ENCODE measurements at regions not wholly inside any gene's neighbourhood (a gene's known extent, or its start where the extent isn't known, plus 50 kb on each side); places are given as distances from the start of the nearest gene placed in this dataset.

DNA sequence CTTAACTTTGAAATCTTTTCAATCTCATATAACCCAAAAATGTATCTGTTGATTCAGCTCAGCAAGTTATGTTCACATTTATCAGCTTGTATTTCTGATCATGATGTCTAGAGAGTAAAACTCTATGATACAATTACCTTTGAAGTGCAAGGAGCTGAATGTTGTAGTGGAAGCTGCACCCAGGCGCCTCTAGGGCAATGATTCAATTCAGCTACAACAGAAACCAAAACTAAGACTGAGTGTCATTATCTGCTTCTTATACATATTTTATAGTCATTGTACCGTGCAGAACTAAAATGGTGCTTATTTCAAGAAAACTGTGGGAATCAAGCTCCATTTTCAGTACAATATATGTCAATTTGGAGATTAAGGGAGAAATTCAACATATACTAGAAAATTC is 1237.5 kb downstream of the ZPLD1 start:
- no peaks in the 10 kb centered on the region for H3F3A ChIP-seq (ENCODE audit: low read depth)
- no peaks in the 10 kb centered on the region for H3K27me3 ChIP-seq
- Mint-ChIP-seq H3K36me3 (no peaks in the 10 kb centered on the region), H3K27me3 (ENCODE audit: insufficient read depth, low read depth) (no peaks in the 10 kb centered on the region), H3K4me3 (no peak overlapping the region), H3K4me1 (no peaks in the 10 kb centered on the region), H3K27ac (no peak overlapping the region), H3K9me3 (no peaks in the 10 kb centered on the region)
- H3K4me2 ChIP-seq: no peak overlapping the region
- no peaks in the 10 kb centered on the region for H3K9me3 ChIP-seq (ENCODE audit: low read depth)
- H3K4me1 ChIP-seq: no peaks in the 10 kb centered on the region
- no peak for DNase-seq (ENCODE audit: low spot score)
- no peak overlapping the region for H3K9ac ChIP-seq
- H3K27ac ChIP-seq: no peak overlapping the region
- H2AFZ ChIP-seq (replicated peaks): no peak overlapping the region
- H3K4me3 ChIP-seq: no peak overlapping the region
- no peaks in the 10 kb centered on the region for H3K36me3 ChIP-seq
- TF ChIP-seq EZH2phosphoT487 (IDR thresholded peaks at IDR 0.05): no peak
- no peak for TF ChIP-seq CTCF (IDR thresholded peaks at IDR 0.05)
- TF ChIP-seq EZH2 (IDR thresholded peaks at IDR 0.05): no peak
- H4K20me1 ChIP-seq (ENCODE audit: low read depth): no peaks in the 10 kb centered on the region
- H3K79me2 ChIP-seq (ENCODE audit: low read depth): no peaks in the 10 kb centered on the region

GRCh38 chr3:103684904-103685303 is 1250.1 kb downstream of the ZPLD1 start:
- no peak for DNase-seq (ENCODE audit: low spot score)
- TF ChIP-seq CTCF (IDR thresholded peaks at IDR 0.05) (no peak), EZH2phosphoT487 (IDR thresholded peaks at IDR 0.05) (no peak), EZH2 (IDR thresholded peaks at IDR 0.05) (no peak)
- H3K9me3 Mint-ChIP-seq: no peaks in the 10 kb centered on the region
- Histone ChIP-seq H3K4me1 (no peaks in the 10 kb centered on the region), H2AFZ (replicated peaks) (no peak overlapping the region), H3K27me3 (no peaks in the 10 kb centered on the region), H3K9me3 (ENCODE audit: low read depth) (no peaks in the 10 kb centered on the region), H3K27ac (no peak overlapping the region), H4K20me1 (ENCODE audit: low read depth) (no peaks in the 10 kb centered on the region), H3K4me2 (no peak overlapping the region), H3K36me3 (no peaks in the 10 kb centered on the region), H3F3A (ENCODE audit: low read depth) (no peaks in the 10 kb centered on the region), H3K4me3 (no peak overlapping the region), H3K79me2 (ENCODE audit: low read depth) (no peaks in the 10 kb centered on the region), H3K9ac (no peak overlapping the region)
- peaks cover 4% of the 10 kb centered on the region for H3K27me3 Mint-ChIP-seq (ENCODE audit: insufficient read depth, low read depth)
- no peak overlapping the region for H3K4me3 Mint-ChIP-seq
- H3K27ac Mint-ChIP-seq: no peak overlapping the region
- no peaks in the 10 kb centered on the region for H3K36me3 Mint-ChIP-seq
- peaks cover 2% of the 10 kb centered on the region for H3K4me1 Mint-ChIP-seq

GRCh38 chr3:103685939-103686338 is 1251.1 kb downstream of the ZPLD1 start:
- Histone ChIP-seq H2AFZ (replicated peaks) (no peak overlapping the region), H3K27ac (no peak overlapping the region), H3K36me3 (no peaks in the 10 kb centered on the region), H3K4me1 (no peaks in the 10 kb centered on the region), H3K79me2 (ENCODE audit: low read depth) (no peaks in the 10 kb centered on the region), H3K27me3 (no peaks in the 10 kb centered on the region), H3K4me3 (no peak overlapping the region), H4K20me1 (ENCODE audit: low read depth) (no peaks in the 10 kb centered on the region), H3K9ac (no peak overlapping the region), H3K9me3 (ENCODE audit: low read depth) (no peaks in the 10 kb centered on the region), H3F3A (ENCODE audit: low read depth) (no peaks in the 10 kb centered on the region), H3K4me2 (no peak overlapping the region)
- TF ChIP-seq CTCF (IDR thresholded peaks at IDR 0.05): no peak
- no peaks in the 10 kb centered on the region for H3K9me3 Mint-ChIP-seq
- H3K27me3 Mint-ChIP-seq (ENCODE audit: insufficient read depth, low read depth): peaks cover 4% of the 10 kb centered on the region
- no peaks in the 10 kb centered on the region for H3K36me3 Mint-ChIP-seq
- no peak overlapping the region for H3K27ac Mint-ChIP-seq
- no peak for DNase-seq (ENCODE audit: low spot score)
- H3K4me1 Mint-ChIP-seq: peaks cover 2% of the 10 kb centered on the region
- no peak overlapping the region for H3K4me3 Mint-ChIP-seq

DNA sequence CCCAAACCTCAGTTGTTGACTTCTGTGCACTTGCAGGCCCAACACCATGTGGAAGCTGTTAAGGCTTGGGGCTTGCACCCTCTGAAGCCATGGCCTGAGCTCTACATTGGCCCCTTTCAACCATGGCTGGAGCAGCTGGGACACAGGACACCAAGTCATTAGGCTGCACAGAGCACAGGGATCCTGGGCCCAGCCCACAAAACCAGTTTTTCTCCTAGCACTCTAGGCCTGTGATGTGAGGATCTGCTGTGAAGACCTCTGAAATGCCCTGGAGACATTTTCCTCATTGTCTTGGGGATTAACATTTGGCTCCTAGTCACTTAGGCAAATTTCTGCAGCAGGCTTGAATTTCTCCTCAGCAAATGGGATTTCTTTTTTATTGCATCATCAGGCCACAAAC is 1255.7 kb downstream of the ZPLD1 start:
- Histone ChIP-seq H3K27ac (no peak overlapping the region), H3K4me1 (no peaks in the 10 kb centered on the region), H3K79me2 (ENCODE audit: low read depth) (no peaks in the 10 kb centered on the region), H3F3A (ENCODE audit: low read depth) (no peaks in the 10 kb centered on the region), H3K27me3 (no peaks in the 10 kb centered on the region), H3K9ac (no peak overlapping the region), H3K4me2 (no peak overlapping the region), H2AFZ (replicated peaks) (no peak overlapping the region), H4K20me1 (ENCODE audit: low read depth) (no peaks in the 10 kb centered on the region), H3K4me3 (no peak overlapping the region), H3K36me3 (no peaks in the 10 kb centered on the region), H3K9me3 (ENCODE audit: low read depth) (no peaks in the 10 kb centered on the region)
- H3K9me3 Mint-ChIP-seq: peaks cover 7% of the 10 kb centered on the region
- no peak overlapping the region for H3K27ac Mint-ChIP-seq
- DNase-seq (ENCODE audit: low spot score): no peak
- no peaks in the 10 kb centered on the region for H3K4me1 Mint-ChIP-seq
- no peak overlapping the region for H3K4me3 Mint-ChIP-seq
- peaks cover 4% of the 10 kb centered on the region for H3K27me3 Mint-ChIP-seq (ENCODE audit: insufficient read depth, low read depth)
- TF ChIP-seq CTCF (IDR thresholded peaks at IDR 0.05) (no peak), EZH2phosphoT487 (IDR thresholded peaks at IDR 0.05) (no peak), EZH2 (IDR thresholded peaks at IDR 0.05) (no peak)
- H3K36me3 Mint-ChIP-seq: no peaks in the 10 kb centered on the region

Data from neural progenitor cell (in vitro differentiated cells).